Mammary epithelial cell (primary cell): ENCODE measurements at regions not wholly inside any gene's neighbourhood (a gene's known extent, or its start where the extent isn't known, plus 50 kb on each side); places are given as distances from the start of the nearest gene placed in this dataset.

Experiments used
- CTCF ChIP-seq, 2 donors: IDR thresholded peaks in 1 of 2; conservative IDR thresholded peaks in 1 of 2; 2 replicates each; pipeline ENCODE4 v1.5.1; 2011 to 2012; ENCODE audit warnings: inconsistent platforms in 2 of 2, low read length in 2 of 2, mild to moderate bottlenecking in 2 of 2, control low read depth in 1 of 2, low read depth in 1 of 2; ENCODE audit not compliant: insufficient read depth in 1 of 2; ENCODE audit errors: extremely low read depth in 1 of 2
- EZH2 ChIP-seq: IDR thresholded peaks from 2 replicates; pipeline ENCODE4 v1.6.1; 2012; ENCODE audit warnings: low read length, inconsistent platforms, borderline replicate concordance

DNA sequence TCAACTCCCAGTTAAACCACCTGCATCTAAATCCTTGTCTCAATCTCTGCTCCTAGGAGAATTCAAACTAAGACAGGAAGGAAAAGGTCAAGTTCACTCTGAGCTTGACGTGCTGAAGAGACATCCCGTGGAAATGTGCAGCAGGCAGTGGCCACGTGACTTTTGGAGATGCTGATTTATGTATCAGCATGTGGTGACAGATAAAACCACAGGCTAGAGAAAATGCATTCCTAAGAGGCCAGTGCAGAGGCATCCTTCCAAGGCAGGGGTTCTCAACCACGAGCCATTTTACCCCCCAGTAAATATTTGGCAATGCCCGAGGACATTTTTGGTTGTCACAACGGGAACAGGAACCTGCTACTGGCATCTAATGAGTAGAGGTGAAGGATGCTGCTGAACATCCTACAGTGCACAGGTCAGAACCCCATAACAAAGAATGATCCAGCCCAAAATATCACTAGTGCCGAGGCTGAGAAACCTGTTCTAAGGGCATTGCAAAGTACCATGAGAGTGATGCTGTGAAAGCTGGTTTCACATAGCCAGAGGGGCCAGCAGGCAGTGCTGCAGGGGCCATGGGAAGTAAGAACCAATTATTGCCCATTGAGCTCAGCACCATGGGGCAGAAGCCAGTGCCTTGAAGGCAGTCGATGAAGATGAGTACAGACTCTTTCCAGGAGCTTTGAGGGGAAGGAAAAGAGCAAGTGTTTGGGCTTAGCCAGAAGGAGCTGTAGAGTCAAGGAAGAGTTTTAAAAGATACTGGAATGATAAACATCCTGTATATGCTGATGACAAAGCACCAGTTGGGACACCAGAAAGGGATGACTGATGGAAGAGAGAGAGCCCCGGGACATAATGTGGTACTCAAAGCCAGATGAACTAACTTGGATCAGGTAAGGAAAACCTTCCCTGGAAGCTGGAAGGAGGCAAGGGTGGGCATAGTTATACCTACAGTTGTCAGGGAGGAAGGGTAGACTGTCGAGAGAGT lies 174.6 kb downstream of the HAUS1 start:
- no peak for TF ChIP-seq CTCF (conservative IDR thresholded peaks at IDR 0.05 in 1 of 2, IDR thresholded peaks at IDR 0.05 in 1 of 2; ENCODE audit: extremely low read depth in 1 of 2, insufficient read depth in 1 of 2, low read depth in 1 of 2, low read length in 2 of 2)
- TF ChIP-seq EZH2, result no peak
